Fibroblast of skin of abdomen (primary cell): ENCODE measurements at regions not wholly inside any gene's neighbourhood (a gene's known extent, or its start where the extent isn't known, plus 50 kb on each side); places are given as distances from the start of the nearest gene placed in this dataset.
"Not testable (repeated sequence)": the region's sequence is repeated elsewhere in the genome, so short reads cannot be mapped to it uniquely, and the experiment has no call there.

Experiments used
- DNase-seq: peaks from one replicate; pipeline ENCODE4 v3.0.0-alpha.2; 2013

GRCh38 chr12:86735072-86735471 is 478.9 kb upstream of the MGAT4C start:
- no peak for DNase-seq

DNA sequence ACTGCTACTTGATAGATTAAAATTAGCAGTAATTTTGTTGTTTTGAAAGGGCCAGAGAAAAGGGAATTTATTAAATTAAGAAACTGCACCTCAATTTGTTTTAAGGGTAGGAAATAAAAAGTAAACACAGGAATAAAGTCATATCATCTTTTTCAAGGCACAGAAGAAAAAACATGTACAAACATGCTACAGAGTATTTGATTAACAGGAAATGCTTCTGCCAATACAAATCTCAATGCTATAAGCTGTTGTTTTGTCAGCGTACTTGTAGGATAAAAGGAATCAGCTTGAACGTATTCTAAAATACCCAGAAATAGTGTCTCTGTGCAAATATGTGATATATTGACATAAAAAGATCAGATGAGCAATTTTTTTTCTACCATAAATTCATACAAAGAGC is 474.0 kb upstream of the MGAT4C start:
- DNase-seq = no peak

DNA sequence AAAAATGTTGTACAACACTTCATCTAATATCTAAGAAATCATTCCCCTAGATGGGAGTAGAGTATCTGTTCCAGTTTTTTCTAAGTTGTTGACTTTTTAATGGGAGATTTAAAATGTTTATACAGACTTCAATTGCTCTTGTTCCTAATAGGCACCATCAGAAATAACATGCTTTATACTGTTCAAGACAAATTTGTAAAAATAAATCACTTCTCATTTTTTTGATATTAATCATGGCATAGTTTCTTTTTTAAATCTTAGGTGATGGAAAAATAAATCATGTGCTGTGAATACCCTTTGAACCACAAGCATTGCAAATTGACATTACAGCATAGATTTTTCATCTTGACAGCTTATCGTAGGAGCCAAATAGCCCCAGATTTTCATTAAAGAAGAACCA is 473.5 kb upstream of the MGAT4C start:
- peak; percentile 39 for DNase-seq

- peak; percentile 67 for DNase-seq
These were observed 471.0 kb upstream of the MGAT4C start for GRCh38 chr12:86727160-86727559.

GRCh38 chr12:86724716-86725115 is 468.5 kb upstream of the MGAT4C start:
- DNase-seq = peak; percentile 83

DNA sequence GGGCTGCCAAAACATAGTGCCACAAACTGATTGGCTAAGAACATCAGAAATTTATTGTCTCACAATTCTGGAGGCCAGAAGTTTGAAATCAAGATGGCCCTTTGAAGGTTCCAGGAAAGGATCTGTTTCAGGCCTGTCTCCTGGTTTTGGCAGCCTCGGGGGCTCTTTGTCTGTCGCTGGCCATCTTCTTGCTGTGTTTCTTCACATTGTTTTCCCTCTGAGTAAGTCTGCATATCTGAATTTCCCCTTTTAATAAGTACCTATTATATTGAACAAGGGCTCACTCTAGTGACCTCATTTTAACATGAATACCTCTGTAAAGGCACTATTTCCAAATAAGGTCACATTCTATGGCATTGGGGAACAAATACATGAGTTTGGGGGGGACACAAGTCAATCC is 467.1 kb upstream of the MGAT4C start:
- DNase-seq = peak; percentile 31

- DNase-seq = no peak
These were observed 465.7 kb upstream of the MGAT4C start for GRCh38 chr12:86721713-86722397.

DNA sequence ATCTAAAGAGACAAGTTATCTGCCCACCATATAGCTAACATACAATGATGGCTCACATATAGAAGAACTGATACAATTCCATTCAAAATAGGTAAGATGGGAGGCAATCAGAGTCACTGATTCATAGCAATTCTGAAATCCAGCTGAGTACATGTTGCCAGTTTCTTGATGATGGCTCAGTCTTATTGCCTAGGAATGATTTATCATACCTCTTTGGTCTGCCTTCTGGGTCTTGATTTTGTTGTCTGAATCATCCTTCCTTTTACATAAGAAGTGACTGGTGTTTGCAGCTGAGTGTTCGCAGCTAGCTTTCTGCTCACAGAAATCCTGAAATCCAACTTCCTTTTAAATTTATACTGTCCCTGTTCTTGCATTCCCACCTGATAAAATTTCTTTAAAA is 463.2 kb upstream of the MGAT4C start:
- DNase-seq = peak; percentile 63

- DNase-seq = no peak
These were observed 456.9 kb upstream of the MGAT4C start for GRCh38 chr12:86713121-86713520.

GRCh38 chr12:86712425-86712843 is 456.2 kb upstream of the MGAT4C start:
- DNase-seq = peak; percentile 98

DNA sequence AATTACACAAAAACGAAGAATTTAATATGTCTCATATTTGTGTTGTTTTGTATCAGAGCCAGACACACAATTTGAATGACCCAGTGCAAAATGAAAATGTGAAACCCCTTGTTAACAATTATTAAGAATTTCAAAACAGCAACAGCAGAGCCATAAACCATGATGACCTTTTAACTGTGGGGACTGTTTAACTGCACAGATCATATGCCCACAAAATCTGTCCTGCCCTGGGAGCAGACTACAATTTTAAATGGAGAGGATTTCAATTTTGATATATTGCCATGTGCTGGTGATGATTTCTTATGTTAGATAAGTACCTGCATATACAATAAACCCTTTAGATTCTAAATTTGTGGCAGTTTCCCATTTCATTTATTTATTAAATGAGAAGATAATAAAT is 455.5 kb upstream of the MGAT4C start:
- DNase-seq = no peak

- DNase-seq = peak; percentile 26
These were observed 453.9 kb upstream of the MGAT4C start for GRCh38 chr12:86710109-86710508.

- not testable (repeated sequence) for DNase-seq
These were observed 452.8 kb upstream of the MGAT4C start for GRCh38 chr12:86709017-86709416.

DNA sequence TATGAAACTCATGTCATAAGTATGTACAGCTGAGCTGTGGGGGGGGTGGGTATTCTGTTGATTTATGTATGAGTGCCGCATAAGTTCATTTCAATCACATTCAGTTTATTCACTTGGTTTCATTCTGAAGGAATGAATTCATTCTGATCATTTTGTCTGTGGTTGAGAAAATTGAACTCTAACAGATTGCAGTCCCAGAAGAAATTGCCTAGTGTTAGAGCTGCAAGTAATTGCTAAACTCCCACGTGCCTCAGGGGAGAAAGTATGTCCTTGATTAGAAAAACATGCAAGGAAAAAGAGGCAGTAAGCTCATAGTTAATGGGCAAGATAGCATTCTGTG is 442.4 kb upstream of the MGAT4C start:
- DNase-seq = peak; percentile 94

DNA sequence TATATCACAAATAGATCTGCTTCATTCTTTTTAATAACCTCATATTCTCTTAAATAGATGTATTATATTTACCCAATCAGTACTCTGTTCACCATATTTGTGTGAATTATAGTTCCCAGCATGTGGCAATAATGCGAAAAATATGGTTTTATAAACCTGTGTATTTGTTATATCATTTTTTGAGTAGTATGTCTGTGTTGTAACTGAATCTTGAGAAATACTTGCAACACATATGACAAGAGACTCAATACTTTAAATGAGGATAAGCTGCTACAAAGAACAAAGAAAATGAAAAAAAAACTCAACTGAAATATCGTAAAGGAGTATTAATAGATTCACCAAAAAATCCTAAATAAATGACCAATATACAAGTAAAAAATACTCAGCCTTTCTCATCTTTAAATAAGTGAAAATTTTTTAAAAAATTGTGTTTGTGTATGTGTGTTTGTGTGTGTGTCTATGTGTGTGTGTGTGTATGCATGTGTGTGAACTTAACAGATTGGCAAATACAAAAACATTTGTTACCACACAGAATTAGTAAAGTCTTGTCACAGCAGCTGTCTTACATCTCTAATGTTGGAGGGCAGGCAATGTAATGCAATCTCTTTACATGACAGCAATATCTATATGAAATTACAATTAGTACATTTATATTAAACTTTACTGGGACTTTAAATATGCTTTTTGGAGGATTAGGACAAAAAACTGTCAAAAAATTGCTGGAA is 441.9 kb upstream of the MGAT4C start:
- DNase-seq = peak; percentile 17

DNA sequence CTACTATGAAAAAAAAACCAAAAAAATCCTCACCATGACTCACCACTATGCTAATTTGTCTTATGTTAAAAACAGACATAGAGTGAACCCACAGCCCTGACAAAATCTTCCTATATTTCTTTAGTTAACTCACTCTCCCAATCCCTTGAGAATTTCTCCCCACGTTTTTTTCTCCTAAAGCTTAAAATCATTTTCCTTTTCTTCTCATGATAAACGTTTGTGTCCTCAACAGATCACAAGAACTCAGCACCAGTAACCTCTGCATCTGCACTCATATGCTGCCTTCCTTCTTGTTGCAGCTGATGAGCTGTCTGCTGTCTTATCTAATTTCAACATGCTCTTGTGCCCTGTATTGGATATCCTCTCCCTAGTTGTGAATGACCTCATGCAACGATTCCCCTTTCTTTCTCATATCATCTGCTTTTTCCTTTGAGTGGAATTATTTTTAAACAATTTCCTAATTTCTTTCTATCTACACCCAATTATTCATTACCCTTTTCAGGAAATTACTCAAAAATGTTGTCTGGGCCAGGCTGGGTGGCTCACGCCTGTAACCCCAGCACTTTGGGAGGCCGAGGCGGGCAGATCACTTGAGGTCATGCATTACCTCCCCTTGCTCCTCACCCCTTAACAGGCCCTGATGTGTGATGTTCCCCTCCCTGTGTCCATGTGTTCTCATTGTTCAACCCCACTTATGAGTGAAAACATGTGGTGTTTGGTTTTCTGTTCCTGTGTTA is 427.5 kb upstream of the MGAT4C start:
- peak; percentile 68 for DNase-seq

- DNase-seq = no peak
These were observed 424.9 kb upstream of the MGAT4C start for GRCh38 chr12:86681060-86681459.

- DNase-seq = no peak
These were observed 419.0 kb upstream of the MGAT4C start for GRCh38 chr12:86675197-86675596.

GRCh38 chr12:86670986-86671385 is 414.8 kb upstream of the MGAT4C start:
- no peak for DNase-seq

DNA sequence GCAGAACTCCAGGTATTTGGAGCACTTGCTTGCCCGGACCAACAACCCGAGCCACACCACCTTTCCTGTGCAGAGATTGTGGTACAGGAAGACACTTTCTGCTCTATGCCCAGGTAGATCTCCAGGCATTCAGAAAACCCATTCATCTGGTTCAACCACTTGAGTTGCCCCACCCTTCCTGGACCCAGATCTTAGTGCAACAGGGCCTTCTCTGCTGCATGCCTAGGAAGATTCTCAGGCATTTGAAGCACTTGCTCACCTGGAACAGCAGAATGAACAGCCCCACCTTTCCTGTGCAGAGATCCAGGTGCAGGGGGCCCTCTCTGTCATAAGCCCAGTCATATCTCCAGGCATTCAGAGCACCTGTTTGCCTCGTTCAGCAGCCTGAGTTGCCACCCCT is 412.8 kb upstream of the MGAT4C start:
- no peak for DNase-seq

- DNase-seq = peak; percentile 65
These were observed 410.1 kb upstream of the MGAT4C start for GRCh38 chr12:86666316-86666715.

DNA sequence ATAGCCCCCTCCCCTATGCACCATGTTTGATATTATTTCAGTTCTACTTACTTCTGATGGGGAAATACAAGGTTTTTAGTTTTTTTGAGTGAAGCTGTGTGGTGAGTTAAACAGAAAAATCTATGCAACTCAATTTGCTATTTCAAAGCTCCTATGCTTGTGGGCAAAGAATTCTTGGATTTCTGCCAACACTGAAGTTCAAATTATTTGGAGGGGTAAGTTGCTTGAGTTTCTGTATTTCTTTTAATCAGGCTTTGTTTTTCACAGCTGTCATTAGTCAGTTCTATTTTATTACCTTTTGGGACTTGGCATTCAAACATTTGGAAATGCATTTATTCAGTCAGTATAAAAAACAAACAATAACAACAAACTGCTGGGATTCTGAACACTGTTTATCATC is 407.5 kb upstream of the MGAT4C start:
- peak; percentile 10 for DNase-seq

DNA sequence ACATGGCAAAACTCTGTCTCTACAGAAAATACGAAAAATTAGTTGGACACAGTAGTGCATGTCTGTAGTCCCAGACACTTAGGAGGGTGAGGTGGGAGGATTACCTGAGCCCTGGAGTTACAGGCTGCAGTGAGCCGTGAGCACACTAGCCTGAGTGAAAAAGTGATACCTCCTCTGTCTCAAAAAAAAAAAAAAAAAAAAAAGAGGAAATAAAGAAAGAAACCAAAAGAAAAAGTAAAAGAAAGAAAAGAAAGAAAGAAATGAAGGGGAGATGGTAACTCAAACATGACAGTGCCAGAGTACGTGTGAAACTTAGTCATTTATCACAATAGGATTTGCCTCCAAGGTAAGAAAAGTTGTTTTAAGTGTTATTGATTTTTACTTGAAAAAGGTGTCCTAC is 407.0 kb upstream of the MGAT4C start:
- no peak for DNase-seq

DNA sequence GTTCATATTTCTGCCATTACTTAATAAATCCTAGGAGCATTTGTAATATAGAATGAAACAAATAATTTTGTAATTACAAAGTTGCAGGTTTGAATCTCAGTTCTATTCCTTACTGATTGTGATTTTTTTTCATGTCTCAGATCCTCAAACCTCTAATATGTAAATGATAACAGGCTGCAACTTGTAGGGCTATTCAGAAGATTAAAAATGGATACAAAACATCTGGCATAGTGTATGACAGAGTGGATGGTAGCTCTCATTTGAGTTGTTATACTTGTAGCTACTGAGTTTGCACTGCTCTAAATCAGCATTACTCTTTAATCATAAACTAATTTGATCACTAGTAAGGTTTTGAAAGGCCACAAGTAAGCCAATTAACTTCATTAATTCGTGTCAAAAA is 406.3 kb upstream of the MGAT4C start:
- no peak for DNase-seq
